ENCODE measurements at regions not wholly inside any gene's neighbourhood (a gene's known extent, or its start where the extent isn't known, plus 50 kb on each side); places are given as distances from the start of the nearest gene placed in this dataset.
"Not testable (repeated sequence)": the region's sequence is repeated elsewhere in the genome, so short reads cannot be mapped to it uniquely, and the experiment has no call there.

DNA sequence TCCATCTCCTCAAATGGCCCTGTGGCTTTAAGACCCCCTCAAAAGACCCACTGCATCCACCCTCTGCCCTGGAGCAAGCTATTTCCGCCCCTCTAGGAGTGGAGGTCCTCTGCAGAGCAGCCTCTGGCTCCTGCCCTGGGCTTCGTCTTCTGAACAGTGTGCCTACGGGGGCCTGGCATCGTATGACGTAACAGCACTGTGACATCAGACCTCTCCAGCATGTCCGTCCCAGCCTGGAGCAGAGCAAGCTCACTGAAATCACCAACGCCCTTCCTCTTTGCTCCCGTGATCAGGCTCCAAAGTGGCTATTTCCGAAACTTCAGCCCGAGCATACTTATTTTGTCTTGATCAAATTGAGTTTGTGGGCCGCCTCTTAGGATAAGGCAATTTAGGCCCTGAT is 69.1 kb upstream of the PTCH1 start:
- no peak for DNase-seq (ENCODE audit: low read depth in 2 of 2)

DNA sequence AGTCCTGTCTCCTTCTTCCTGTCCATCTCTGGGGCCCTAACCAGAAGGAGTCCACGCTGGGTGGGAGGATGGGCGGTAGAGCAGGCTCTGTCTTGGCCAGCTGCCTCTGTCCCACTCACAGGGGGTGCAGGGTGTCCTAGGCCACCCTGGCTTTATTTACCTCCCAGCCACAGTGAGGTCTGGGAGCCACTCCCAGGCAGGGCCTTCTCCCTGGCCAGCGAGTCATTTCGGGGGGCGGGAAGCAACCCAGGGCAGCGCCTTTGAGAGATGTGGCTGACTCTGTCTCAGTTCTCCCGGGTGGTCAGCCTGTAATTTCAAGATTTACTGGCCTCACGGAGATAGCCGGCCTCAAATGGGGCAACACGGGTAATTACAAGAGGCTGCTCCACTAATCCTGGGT is 67.4 kb upstream of the PTCH1 start:
- no peak for DNase-seq (ENCODE audit: low read depth in 2 of 2)

DNA sequence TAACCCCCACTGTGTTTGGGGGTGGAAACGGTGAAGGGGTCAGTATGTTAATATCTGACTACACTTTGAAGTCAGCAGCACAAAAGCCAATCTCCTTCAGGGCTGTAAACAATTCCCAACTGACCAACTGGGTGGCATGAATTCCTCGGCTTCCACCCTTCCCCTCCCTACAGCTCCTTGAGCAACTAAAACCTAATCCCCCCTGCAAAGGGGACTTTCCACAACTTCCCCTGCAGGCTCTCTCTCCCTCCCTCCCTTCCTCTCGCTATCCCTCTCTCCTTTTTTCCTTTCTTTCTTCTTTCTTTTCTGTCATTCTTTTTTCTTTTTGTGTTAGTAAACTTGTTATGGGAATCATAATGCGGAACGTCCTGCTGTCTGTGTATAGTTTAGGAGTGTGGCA is 65.1 kb upstream of the PTCH1 start:
- no peak for DNase-seq (ENCODE audit: low read depth in 2 of 2)

DNA sequence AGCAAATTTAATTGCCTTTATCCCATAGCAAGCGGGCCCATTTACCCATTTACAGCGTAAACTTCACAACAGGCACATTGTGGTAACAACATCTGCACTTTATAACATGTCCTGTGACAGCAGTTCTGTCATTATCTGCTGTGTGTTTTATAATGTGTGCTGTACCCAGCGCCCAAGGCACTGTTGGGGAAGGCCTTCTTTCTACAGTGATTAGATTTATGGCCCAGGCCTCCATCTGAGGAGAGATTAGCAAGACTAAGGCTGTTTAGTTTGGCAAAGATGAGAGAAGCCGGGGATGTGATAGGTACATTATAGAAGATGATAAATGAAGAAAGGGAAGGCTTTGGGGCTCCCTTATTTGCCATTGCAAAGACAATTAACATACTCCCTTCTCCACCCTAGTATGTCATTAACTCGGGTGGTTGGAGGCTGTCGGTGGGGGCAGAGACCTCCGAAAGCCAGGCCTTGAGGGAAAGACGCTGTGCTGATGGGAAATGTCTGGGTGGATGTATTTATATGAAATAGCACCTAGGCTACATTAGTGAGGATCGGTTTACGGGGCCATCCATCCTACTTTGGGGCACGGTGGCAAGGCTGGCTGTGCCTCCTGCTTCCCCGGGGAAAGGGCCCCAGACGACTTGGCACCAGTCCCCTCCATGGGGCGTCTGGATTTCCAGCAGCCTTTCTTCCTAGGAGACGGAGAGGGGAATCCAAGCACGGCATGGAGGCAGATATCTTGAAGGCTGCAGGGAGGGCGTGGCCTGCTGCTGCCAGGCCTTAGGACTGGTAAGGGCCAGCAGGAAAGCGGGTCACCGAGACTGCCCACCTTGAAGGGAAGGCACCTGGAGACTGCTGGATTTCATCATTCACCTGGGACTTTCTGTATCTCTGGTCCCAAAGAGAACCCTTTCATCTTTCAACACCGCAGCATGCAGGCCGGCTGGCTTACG is 64.3 kb upstream of the PTCH1 start:
- no peak for DNase-seq (ENCODE audit: low read depth in 2 of 2)

DNA sequence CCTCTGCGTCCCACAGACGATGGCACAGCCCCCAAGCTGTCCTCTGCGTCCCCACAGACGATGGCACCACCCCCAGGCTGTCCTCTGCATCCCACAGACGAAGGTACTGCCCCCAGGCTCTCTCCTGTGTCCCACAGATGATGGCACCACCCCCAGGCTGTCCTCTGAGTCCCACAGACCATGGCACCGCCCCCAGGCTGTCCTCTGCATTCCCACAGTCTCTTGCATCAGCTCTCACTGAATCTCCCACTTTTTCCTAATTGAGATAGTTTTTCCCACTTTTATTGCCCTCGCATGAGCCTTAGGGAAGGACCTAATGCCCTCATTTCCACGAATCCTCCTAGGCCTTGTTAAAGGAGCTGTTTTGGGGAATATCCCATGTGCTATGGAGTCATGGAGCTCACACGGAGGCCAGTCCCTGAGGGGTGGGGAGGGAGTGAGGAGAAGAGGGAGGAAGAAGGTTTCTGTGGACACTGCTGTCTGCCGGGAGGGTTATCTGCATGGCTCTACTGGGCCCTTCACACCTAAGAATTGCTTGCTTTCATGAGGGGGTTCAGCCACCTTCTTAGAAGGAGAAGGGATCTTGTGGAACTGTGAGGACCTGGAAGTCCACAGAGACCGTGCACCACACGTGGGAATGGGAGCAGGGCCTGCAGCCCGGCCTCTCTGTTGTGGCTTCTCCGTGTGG is 58.2 kb upstream of the PTCH1 start:
- no peak for DNase-seq (ENCODE audit: low read depth in 2 of 2)

DNA sequence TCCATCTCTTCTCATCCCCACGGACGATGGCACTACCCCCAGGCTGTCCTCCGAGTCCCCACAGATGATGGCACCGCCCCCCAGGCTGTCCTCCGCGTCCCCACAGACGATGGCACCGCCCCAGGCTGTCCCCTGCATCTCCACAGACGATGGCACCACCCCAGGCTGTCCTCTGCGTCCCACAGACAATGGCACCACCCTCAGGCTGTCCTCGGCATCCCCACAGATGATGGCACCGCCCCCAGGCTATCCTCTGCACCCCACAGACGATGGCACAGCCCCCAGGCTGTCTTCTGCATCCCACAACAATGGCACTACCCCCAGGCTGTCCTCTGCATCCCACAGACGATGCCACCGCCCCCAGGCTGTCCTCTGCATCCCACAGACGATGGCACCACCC is 57.4 kb upstream of the PTCH1 start:
- DNase-seq (ENCODE audit: low read depth in 2 of 2) = no peak

DNA sequence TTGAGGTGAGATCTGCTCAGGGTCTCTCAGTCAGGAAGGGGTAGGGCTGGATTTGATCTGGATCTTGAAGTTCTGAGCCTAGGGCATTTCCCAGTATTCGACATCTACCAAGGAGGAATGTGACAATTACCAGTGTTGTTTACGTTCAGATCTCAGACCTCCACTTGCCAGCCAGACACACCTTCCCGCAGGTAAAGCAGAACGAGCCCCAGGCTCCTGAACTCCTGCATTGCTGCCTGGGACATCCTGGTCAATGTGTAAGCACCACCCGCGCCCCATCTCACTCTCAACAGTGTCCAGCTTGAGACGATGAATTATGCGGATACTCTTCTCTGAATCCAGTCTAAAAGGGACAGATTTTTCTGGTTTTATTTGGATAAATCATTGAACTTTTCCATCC is 56.7 kb upstream of the PTCH1 start:
- no peak for DNase-seq (ENCODE audit: low read depth in 2 of 2)

DNA sequence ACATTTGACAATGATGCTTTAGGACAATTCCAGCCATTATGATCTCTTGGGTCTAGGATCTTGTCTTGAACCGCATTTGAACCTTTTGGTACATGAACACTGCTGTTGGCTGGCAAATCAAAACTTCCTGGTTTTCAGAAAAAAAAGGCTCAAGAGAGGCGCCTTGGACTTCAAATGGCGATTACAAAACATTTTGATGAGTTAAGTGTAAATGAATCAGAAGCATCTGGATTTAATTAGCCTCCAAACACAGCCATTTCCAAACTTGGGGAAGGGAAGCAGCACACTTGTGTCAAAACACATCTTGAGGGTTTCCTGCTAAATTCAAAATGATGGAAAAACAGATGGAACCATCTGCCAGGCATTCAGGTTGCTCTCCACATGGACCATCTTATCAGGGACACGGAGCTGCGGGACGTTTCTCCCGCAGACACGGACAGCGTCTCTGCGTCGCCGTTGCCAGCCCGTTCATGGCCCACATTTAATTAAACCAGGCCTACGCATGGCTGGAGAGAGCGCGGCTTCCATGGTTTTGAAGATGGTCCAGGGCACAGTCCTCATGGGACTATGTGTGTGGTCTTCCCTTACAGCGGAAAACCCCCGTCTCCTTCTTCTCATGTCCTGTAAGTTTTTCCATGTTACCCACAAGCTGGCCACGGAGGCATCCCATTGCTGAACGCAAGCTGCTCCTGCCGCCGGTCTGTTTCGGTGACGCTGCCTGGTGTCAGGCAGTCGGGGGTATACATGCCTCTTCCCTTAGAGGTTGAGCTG is 55.8 kb upstream of the PTCH1 start:
- no peak for DNase-seq (ENCODE audit: low read depth in 2 of 2)

DNA sequence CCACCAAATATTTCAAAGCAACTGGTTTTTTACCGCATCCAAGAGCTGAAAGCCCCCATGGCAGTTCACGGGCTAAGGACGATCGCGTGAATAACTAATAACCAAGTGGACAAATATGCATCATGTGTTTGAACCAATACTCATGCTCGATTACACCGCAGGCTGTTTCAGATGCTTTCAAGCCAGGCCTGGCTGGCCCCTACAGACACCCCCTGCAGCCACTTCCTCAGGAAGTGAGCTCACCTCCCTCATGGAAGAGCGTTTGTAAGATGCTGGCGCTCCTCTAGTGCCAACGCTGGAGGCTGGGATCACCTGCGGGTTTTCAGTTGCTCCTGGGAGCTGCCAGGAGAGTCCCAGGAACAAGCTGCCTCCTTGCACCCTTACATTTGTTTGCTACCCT is 53.9 kb upstream of the PTCH1 start:
- peak; percentile 64 to 72 for DNase-seq (ENCODE audit: low read depth in 2 of 2)

DNA sequence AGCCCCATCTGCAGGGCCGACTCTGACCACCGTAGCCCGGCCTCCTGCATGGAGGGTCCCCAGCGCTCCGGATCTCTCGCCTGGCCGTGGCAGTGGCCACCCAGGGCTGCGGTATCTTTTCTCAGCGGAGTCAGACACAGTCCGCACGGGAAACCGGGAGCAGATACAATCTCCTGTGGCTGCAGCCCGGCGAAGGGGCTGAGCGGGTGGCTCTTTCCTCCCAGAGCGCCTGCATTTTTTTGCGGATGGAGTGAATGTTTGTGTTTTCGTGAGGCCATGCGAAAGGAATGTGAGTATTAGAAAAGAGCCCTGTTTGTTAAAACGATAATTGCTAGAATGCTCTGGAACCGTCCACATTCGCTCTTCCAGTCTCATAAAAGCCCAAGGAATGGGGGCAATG is 53.4 kb upstream of the PTCH1 start:
- peak; percentile 14 to 40 for DNase-seq (ENCODE audit: low read depth in 2 of 2)

DNA sequence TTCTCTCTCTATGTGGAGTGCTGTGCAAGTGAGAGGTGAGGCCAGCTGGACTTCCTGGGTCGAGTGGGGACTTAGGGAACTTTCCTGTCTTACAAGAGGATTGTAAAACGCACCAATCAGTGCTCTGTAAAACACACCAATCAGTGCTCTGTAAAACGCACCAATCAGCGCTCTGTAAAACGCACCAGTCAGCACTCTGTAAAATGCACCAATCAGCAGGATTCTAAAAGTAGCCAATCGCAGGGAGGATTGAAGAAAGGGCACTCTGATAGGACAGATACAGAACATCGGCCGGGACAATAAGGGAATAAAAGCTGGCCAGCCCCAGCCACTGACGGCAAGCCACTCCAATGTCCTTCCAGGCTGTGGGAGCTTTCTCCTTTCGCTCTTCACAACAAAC is 52.0 kb upstream of the PTCH1 start:
- not testable (repeated sequence) for DNase-seq (ENCODE audit: low read depth in 2 of 2)

Measured in lung microvascular endothelial cell (primary cell).